GM19463 (cell line): ENCODE measurements at regions not wholly inside any gene's neighbourhood (a gene's known extent, or its start where the extent isn't known, plus 50 kb on each side); places are given as distances from the start of the nearest gene placed in this dataset.

Source experiments
- ATAC-seq: cut with Tn5 transposase; IDR thresholded peaks from one replicate; pipeline ENCODE4 v1.9.1; 2021; ENCODE audit warnings: mild to moderate bottlenecking, moderate library complexity; ENCODE audit not compliant: unreplicated experiment

GRCh38 chr22:47848184-47848920 is 1085.9 kb downstream of the TBC1D22A start:
- no peak for ATAC-seq

- no peak for ATAC-seq
Observed at GRCh38 chr22:47847131-47847890, 1084.9 kb downstream of the TBC1D22A start.

DNA sequence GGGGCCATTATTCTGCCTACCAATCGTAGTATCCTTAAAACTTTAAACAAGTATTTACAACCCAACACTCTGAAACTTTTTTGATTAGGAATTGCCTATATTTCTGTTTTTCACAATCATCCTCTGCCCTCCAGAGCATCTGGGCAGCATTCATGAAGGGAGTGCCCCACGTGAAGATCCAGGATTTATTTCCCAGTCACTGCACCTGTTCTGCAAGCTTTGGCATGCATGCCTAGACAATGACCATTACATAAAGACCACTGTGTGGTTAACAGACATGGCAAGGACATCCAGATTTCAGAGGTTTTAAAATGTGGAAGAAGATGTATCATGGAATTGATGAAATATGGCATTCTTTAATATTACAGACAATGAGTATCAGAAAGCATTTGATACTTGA is 1083.8 kb downstream of the TBC1D22A start:
- ATAC-seq = no peak

DNA sequence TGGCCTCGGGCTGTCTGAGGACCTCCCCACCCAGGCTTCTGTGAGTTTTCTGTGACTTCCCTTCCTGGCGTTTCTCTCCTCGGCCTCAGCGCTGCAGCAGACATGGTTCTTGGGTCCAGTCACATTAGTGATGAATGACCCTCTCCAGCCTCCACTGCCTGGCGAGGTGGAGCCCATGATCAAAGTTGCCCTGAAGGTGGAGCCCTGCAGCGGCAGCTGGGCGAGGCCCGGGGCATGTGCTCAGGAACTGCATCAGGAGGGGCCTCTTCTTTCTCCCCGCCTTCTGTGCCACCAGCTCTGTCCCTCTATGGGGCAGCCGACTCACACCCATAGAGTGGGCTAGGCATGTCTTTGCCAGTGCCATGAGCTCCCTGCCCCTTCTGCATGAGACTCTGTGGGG is 1079.7 kb downstream of the TBC1D22A start:
- no peak for ATAC-seq

DNA sequence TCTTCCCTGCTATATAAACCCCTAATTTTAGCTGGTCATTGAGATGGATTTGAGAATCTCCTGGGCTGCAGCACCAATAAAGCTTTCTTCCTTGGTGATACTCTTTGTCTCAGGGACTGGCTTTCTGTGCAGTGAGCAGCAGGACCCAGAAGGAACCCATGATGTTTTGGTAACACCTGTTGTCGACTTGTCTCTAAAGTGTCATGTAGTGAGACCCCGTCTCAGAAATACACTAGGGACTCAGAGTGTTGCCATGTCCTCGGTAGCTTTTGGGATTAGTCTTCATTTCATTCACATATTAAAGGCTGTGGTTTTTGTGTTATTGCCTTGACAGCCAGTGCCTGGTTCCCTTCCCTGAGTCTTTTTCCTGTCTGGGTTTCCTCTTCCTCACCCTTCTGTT is 1078.7 kb downstream of the TBC1D22A start:
- no peak for ATAC-seq

- ATAC-seq = no peak
Observed at GRCh38 chr22:47839595-47840227, 1077.3 kb downstream of the TBC1D22A start.

DNA sequence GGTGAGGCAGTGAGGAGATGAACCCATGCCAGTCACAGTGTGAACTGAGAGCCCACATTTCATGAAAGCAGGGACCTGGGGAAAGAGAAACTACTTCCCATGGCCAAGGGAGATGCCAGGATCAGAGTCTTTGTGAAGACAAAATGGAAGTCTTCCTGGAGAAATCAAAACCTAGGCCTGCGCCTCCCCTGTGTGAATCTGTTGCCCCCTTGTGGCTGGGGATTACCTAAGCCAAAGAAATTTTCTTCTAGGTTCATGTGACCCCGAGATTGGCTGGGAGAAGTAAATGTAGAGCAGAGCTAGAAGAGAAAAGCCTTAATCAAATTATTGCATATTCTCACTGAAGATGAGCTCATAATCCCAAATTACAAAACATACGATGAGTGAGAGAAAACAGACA is 1075.3 kb downstream of the TBC1D22A start:
- no peak for ATAC-seq

DNA sequence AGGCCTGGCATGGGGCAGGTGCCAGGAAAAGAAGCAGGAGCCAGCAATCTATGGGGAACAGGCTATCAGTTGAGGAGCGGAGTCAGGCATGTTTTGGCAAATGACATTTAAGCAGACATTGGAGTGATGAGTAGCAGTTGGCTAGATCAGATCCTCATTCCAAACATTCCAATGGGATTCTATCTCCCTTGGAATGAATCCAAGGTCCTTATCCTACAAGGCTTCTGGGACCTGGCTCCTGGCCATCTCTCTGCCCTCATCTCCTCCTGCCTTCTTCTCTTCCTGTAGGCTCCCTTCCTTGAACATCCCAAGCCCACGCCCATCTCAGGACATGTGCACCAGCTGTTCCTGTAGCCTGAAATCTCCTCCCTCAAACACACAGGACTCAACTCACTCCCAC is 1074.5 kb downstream of the TBC1D22A start:
- ATAC-seq = no peak

GRCh38 chr22:47835726-47836125 is 1073.3 kb downstream of the TBC1D22A start:
- ATAC-seq = no peak

GRCh38 chr22:47826016-47826415 is 1063.6 kb downstream of the TBC1D22A start:
- no peak for ATAC-seq

- no peak for ATAC-seq
Observed at GRCh38 chr22:47822422-47822821, 1060.0 kb downstream of the TBC1D22A start.

DNA sequence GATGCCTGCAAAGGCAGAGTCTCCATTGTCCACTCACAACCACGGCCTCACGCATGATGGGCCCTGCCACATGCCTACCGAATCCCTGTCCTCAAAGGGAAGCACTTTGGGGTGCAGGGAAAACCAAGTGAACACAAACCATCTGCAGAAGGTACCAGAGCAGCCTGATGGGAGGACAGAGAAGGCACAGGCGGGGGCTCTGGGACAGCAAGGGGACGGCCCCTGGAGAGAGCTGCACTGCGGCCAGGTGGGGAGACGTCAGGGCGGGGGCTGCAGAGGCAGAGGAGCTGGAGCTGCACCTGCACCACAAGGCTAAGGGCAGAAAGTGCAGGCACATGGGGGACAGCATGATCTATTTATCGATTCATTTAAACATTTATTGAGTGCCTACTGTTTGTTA is 1056.0 kb downstream of the TBC1D22A start:
- ATAC-seq = no peak

DNA sequence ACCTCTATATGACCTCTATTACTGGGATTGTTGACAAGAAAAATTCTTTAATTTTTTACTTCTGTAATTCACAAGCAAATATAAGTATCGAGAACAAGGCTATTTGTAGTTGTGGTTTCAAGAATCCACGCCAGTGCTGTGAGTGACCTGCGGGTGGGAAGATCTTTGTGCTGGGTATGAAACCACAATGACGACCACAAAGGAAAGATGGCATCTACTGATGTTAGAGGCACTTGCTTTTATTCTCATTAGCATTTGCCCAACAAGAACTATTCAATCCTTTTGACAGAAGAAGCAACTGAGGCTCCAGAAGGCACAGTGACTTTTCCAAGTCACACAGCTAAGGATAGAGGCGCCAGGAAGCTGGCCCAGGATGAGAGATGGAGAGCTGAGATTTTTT is 1054.9 kb downstream of the TBC1D22A start:
- ATAC-seq = no peak

DNA sequence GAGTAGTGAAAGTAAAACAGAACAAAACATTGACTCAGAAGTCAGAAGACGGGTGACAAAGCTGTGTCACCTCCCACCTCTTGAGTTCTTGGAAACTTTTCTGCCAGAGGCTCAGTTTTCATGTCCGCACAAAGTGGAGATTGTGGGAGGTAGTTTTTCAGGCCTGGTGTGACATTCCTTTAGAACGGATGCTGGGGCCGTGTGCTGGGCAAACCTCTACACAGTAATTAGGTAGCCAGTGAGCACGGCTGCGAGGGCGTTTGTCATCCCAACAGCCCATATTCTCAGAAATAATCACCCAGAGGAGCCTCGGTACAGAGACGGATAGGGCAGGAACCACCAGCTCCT is 1054.4 kb downstream of the TBC1D22A start:
- no peak for ATAC-seq

- ATAC-seq = no peak
Observed at GRCh38 chr22:47816121-47816862, 1053.8 kb downstream of the TBC1D22A start.

GRCh38 chr22:47814474-47814873 is 1052.0 kb downstream of the TBC1D22A start:
- ATAC-seq = no peak

DNA sequence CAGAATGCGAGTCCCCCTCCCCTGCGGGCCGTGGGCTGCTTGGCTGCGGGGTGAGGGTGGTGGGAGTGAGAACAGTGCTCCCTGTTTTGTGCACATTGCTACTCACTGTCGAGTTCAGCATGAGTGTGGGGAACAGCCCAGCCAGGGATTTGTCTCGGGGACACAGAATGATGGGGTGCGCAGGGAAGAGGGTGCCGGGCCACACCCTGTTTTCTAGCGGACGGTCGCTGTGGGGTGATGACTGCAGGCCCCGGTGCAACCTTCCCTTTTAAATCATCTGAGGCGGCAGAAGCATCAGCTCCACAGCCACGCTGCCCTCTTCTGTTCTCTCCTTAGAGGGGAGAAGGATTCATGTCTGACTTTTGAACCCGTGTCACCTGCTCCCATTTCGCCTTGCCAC is 1051.2 kb downstream of the TBC1D22A start:
- ATAC-seq = no peak

DNA sequence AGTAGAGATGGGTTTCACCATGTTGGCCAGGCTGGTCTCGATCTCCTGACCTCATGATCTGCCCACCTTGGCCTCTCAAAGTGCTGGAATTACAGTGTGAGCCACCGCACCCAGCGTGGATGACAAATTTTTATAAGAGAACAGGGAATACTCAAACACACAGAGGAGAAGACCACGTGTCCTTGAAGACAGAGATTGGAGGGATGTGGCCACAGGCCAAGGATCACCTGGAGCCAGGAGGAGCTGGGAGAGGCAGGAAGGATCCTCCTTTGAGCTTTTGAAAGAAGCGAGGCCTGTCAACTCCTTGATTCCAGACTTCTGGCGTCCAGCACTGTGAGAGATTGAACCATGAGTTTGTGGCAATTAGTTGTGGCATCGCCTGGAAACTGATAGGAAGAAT is 1049.5 kb downstream of the TBC1D22A start:
- ATAC-seq = no peak

GRCh38 chr22:47810505-47811500 is 1048.4 kb downstream of the TBC1D22A start:
- ATAC-seq = no peak
